LNCAP (cell line): ENCODE measurements at regions not wholly inside any gene's neighbourhood (a gene's known extent, or its start where the extent isn't known, plus 50 kb on each side); places are given as distances from the start of the nearest gene placed in this dataset.

Experiments
- TF ChIP-seq, protein P1 (sequence below): fragments of 450-650 bp; IDR thresholded peaks from 2 replicates; pipeline ENCODE4 v1.5.1; 2017; ENCODE audit warnings: mild to moderate bottlenecking

DNA sequence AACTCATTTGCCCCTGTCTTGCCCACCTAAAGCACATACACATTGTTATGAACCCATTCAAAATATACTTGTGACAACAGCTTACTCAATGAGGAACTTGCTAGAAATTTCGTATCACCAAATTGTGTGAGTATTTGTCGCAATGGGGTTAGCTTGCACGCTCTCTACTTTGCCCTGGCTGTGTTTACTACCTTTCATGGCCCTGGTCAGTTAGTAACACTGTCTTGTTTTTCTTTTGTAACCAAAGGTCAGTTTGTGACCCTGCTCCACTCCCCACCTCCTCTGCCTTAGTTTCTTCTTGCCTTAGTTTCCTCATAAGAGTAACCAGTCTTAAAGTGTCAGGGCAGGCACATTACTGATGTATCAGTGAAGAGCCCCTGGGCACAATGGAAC, 205.8 kb upstream of the EEA1 start:
- TF ChIP-seq, protein P1, sequence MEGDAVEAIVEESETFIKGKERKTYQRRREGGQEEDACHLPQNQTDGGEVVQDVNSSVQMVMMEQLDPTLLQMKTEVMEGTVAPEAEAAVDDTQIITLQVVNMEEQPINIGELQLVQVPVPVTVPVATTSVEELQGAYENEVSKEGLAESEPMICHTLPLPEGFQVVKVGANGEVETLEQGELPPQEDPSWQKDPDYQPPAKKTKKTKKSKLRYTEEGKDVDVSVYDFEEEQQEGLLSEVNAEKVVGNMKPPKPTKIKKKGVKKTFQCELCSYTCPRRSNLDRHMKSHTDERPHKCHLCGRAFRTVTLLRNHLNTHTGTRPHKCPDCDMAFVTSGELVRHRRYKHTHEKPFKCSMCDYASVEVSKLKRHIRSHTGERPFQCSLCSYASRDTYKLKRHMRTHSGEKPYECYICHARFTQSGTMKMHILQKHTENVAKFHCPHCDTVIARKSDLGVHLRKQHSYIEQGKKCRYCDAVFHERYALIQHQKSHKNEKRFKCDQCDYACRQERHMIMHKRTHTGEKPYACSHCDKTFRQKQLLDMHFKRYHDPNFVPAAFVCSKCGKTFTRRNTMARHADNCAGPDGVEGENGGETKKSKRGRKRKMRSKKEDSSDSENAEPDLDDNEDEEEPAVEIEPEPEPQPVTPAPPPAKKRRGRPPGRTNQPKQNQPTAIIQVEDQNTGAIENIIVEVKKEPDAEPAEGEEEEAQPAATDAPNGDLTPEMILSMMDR: no peak

DNA sequence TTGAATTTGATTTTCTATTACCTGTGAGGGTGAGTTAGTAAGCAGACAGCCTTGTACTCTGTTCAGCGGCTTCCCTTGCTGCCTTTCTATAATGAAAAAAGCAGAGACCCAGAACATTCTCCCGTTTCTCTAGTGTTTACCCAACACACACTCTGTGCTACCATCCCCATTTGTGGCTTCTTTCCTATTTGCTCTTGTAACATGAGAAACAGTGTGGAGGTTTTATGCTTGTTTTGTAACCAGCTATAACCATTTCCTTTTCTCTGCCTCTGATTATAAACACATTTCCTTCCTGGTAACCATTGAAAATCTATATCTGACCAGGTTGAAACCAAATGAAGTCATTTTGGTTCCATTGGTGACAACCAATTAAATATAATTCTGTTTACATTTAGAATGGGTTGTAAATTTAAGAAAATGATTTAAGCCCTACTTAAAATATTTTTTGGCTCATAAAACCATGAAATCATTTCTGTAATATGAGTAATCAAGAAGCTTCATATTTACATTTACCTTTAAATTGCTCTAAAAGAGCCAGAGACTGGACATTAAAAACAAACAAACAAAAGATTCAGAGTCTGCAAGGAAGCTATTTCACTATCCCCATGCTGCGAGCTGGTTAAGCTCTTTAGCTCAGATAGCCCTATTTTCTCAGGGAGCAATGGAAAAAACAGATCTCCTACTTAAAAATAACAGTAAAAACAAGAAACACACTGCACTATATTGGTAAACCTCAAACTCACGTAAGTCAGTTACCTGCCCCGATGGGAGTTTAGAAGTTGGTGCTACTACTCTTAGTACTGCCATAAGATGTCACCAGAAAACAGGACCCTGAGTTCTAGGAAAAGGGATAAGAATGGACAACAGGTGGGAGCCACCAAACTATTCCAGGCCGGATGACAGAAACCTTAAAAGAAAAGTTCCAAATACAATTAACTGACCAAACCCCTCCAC, 206.5 kb upstream of the EEA1 start:
- TF ChIP-seq, protein P1: no peak

DNA sequence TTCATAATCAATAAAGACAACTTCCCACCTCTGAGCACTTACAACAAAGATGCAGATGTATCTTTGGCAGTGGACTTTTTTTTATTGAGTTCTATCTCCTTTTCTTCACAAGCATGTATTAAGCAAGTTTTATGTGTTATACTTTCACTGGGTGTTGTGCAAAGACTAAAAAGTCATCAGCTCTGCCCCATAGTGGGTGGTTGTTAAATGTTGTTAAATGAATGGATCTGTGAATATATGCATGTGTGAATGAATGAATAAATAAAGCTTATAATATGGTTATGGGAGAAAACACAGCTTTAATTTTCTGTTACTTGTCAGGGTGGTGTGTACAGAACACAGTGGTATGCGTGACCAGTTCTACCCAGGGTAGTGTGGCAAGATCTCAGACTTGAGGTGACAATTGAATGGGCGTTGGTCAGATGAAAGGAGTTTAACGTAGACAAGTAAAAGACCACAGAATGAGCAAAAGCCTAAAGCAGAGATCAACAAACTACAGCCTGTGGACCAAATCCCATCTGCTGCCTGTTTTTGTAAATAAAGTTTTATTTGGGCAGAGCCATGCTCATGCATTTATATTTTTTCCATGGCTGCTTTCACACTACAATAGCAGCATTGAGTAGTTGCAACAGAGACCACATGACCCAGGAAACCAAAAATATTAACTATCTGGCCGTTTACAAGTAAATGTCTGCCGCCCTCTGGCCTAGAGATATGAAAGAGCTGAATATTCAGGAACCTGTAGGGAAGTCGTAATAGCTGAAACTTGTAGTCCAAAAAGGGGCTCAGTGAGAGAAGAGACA, 207.4 kb upstream of the EEA1 start:
- TF ChIP-seq, protein P1: no peak

DNA sequence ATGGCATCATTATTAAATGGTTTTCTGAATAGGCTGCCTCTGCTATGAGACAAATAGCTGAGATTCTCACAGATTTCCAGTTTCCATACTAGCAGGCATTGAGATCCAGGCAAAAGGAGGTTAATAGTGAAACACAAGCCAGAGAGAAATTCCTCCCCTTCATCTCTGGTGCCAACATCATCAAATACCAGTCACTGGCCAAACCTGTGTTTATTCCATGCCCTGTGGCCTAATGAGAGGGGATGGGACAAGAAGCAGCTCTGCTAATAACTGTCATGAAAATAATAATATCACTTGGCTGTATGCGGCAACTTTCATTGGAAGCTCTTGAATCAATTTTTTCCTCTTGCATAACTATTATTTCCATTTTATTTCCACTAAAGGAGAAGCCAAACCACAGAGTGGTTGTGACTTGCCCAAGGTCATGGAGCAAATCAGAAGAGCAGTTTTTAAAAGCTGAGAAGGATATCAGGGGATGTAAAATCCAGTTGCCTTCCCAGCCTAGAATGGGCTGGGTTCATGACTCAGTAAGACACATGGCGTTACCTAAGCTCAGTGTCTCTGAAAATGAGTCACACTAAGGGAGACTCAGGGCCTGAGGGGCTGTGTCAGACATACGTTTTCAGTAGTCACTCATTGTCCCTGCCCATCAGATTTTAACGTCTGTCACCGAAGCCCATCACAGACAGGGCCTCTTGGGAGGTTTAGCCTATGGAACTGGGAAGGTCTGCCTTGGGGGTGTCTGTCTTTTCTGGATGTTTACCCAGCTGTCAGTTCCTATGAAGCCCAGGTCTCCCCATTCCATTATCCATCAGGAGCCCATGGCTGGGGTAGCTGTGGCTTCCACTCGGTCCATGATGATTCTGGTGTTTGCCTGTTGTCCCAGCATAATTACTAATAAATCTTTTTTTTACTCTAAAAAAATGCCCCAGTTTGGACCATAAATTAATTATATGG, 208.8 kb upstream of the EEA1 start:
- TF ChIP-seq, protein P1: no peak

DNA sequence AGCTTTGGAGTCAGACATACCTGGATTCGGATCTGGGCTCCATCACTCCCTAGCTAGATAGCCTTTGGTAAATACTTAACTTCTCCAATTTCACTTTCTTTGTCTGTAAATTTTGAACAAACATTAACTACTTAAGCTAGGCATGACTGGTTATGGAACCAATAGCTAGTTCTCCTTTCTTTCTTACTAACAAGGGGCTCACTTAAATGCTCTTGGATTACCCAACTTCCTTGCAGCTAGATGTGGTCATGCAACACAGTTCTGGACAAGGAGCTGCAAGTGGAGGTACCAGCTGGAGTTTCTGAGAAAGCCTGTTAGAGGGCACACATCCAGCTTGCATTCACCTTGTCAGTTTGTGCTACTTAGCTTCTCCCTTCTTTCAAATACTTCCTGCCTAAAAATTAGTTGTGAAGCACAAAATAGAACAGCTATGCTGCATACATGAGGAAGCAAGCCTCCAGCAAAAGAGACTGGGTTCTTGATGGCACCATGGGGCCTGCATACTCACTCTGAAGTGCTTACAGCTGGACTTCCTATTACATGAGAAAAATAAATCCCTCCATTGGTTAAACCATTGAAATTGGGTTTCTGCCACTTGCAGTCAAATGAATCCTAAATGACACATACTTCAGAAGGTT, 210.1 kb upstream of the EEA1 start:
- TF ChIP-seq, protein P1: no peak

DNA sequence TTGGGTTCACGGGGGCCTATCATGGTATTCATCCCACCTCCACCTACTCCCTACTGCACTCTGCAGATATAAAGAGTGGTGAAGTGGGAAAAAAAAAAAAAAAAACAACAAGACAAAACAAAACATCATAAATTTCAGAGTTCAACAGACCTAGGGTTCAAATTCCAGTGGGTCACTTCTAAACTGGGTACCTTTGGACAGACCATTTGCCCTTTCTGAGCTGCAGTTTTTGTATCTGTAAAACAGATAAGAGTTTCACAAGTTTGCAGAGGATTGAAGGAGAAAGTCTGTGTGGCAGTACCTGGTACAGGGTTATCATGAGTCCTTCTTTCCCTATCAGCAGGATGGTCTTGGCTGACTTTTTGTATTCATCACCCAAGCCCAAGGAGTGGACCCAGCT, 211.2 kb upstream of the EEA1 start:
- TF ChIP-seq, protein P1: no peak
